ENCODE measurements at regions not wholly inside any gene's neighbourhood (a gene's known extent, or its start where the extent isn't known, plus 50 kb on each side); places are given as distances from the start of the nearest gene placed in this dataset.

DNA sequence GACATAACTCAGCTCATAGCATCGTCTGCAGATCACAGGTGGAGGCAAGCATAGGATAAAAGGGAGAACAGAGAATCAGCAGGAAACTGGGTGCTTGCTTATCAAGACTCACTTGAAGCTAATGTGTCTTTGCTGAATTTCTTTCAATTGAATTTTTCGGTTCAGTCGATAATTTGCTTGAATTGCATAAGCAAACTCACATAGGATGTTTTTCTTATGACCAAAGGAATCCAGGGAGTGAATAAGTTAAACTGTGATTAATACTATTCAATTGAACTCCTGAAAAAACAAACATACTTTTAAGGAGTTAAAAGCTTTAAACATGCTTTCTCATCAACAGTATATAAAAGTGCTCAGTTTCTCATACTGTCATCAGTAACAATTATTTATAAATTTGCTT lies 707.1 kb upstream of the ACVR2A start:
- TF ChIP-seq POLR2A (IDR thresholded peaks at IDR 0.05) (no peak), EP300 (IDR thresholded peaks at IDR 0.05) (no peak)
- TF ChIP-seq, protein P1, sequence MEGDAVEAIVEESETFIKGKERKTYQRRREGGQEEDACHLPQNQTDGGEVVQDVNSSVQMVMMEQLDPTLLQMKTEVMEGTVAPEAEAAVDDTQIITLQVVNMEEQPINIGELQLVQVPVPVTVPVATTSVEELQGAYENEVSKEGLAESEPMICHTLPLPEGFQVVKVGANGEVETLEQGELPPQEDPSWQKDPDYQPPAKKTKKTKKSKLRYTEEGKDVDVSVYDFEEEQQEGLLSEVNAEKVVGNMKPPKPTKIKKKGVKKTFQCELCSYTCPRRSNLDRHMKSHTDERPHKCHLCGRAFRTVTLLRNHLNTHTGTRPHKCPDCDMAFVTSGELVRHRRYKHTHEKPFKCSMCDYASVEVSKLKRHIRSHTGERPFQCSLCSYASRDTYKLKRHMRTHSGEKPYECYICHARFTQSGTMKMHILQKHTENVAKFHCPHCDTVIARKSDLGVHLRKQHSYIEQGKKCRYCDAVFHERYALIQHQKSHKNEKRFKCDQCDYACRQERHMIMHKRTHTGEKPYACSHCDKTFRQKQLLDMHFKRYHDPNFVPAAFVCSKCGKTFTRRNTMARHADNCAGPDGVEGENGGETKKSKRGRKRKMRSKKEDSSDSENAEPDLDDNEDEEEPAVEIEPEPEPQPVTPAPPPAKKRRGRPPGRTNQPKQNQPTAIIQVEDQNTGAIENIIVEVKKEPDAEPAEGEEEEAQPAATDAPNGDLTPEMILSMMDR (IDR thresholded peaks at IDR 0.05) = no peak
